Spleen (tissue), 7 donors: ENCODE measurements at regions not wholly inside any gene's neighbourhood (a gene's known extent, or its start where the extent isn't known, plus 50 kb on each side); places are given as distances from the start of the nearest gene placed in this dataset.

Experiments
- POLR2A ChIP-seq, 3 donors: fragments of 450-650 bp; IDR thresholded peaks; one replicate each; pipeline ENCODE4 v1.5.1; 2017; ENCODE audit warnings: antibody characterized with exemption in 3 of 3, mild to moderate bottlenecking in 1 of 3
- POLR2AphosphoS5 ChIP-seq, 3 donors: sonication (generic); formaldehyde crosslinking; IDR thresholded peaks; one replicate each; pipeline ENCODE4 v1.5.1; 2017; ENCODE audit warnings: antibody characterized with exemption in 3 of 3
- TF ChIP-seq, protein P1 (sequence below), 11 experiments: fragments of 200-600 bp in 7 of 11; fragments of 450-650 bp in 4 of 11; sonication (generic) in 4 of 11; IDR thresholded peaks in 8 of 11; conservative IDR thresholded peaks in 3 of 11; 1 replicate in 7 of 11; 2 replicates in 4 of 11; pipeline versions ENCODE4 v1.4.0 to v1.8.0; 2016 to 2021; ENCODE audit warnings: antibody characterized with exemption in 11 of 11, inconsistent platforms in 4 of 11, mild to moderate bottlenecking in 1 of 11
- donor health status: DM: no; HTN: no; CAD: no; lungs with moderate emphysema.
- donor health status: DM: no; HTN: no; CAD: no.
- donor health status: DM: no; HTN: no; CAD: no.

DNA sequence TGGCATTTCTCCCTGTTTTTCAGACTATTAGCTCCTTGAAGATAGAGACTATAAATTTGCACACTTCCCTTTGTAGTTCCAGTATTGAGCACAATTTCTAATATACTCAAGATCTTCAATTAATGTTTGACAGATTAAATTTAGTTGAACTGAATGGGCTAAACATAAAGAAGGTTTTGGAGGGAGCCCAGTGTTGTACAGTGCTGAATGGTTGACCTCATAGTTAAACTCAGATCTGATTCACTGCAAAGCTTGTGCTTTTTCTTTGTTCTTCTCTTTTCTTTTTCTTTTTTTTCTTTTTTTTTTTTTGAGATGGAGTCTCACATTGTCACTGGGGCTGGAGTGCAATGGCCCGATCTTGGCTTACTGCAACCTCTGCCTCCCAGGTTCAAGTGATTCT, 411.7 kb upstream of the ZNF462 start:
- TF ChIP-seq POLR2A (IDR thresholded peaks at IDR 0.05) (no peak), POLR2AphosphoS5 (IDR thresholded peaks at IDR 0.05) (no peak)
- TF ChIP-seq, protein P1, sequence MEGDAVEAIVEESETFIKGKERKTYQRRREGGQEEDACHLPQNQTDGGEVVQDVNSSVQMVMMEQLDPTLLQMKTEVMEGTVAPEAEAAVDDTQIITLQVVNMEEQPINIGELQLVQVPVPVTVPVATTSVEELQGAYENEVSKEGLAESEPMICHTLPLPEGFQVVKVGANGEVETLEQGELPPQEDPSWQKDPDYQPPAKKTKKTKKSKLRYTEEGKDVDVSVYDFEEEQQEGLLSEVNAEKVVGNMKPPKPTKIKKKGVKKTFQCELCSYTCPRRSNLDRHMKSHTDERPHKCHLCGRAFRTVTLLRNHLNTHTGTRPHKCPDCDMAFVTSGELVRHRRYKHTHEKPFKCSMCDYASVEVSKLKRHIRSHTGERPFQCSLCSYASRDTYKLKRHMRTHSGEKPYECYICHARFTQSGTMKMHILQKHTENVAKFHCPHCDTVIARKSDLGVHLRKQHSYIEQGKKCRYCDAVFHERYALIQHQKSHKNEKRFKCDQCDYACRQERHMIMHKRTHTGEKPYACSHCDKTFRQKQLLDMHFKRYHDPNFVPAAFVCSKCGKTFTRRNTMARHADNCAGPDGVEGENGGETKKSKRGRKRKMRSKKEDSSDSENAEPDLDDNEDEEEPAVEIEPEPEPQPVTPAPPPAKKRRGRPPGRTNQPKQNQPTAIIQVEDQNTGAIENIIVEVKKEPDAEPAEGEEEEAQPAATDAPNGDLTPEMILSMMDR (IDR thresholded peaks at IDR 0.05 in 8 of 11, conservative IDR thresholded peaks at IDR 0.05 in 3 of 11), result no peak
